GM21576 (cell line): ENCODE measurements at regions not wholly inside any gene's neighbourhood (a gene's known extent, or its start where the extent isn't known, plus 50 kb on each side); places are given as distances from the start of the nearest gene placed in this dataset.

Source experiments
- ATAC-seq: cut with Tn5 transposase; IDR thresholded peaks from one replicate; pipeline ENCODE4 v1.9.1; 2021; ENCODE audit warnings: mild to moderate bottlenecking, moderate library complexity; ENCODE audit not compliant: unreplicated experiment

GRCh38 chr6:99867026-99867425 is 127.0 kb downstream of the MCHR2 start:
- no peak for ATAC-seq

- peak; percentile 93 for ATAC-seq
These were observed 125.8 kb downstream of the MCHR2 start for GRCh38 chr6:99868074-99868702.
